GM19239 (cell line): ENCODE measurements at regions not wholly inside any gene's neighbourhood (a gene's known extent, or its start where the extent isn't known, plus 50 kb on each side); places are given as distances from the start of the nearest gene placed in this dataset.
"Not testable (repeated sequence)": the region's sequence is repeated elsewhere in the genome, so short reads cannot be mapped to it uniquely, and the experiment has no call there.

Experiments
- DNase-seq: peaks from one replicate; pipeline ENCODE4 v3.0.0; 2011; ENCODE audit warnings: low spot score; ENCODE audit not compliant: insufficient read length
- FAIRE-seq: peaks from 2 replicates; lab custom pipeline; 2011; peaks lifted over from hg19 to GRCh38; lab: Jason Lieb, UNC

DNA sequence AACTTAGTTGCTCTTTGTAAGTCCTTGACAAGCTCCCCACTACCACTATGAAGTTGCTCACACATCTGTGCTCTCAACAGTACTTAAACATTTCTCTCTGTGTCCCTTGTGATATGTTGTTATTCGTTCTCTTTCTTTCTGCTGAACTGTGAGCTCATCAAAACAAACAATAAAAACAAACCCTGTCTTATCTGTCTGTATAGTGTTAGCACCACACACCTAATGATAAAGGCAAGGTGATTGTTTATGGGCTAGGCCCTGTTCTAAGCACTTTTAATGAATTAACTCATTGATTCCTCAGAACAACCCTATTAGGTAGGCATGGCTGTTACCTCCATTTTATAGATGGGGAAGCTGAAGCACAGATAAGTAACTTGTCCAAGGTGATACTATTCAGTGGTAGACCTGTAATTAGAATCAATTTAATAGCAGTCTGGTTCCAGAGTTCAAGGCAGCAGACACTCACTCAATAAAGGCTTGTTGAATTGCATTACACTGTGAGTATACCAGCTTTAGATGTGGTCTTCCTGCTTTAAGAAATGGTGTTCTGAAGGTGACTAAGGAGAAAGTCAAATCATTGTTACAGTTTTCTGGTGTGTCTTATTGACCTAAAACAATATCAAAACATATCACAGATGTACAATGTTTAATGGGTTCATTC is 153.6 kb upstream of the ELL2 start:
- FAIRE-seq (no peak), DNase-seq (no peak)

DNA sequence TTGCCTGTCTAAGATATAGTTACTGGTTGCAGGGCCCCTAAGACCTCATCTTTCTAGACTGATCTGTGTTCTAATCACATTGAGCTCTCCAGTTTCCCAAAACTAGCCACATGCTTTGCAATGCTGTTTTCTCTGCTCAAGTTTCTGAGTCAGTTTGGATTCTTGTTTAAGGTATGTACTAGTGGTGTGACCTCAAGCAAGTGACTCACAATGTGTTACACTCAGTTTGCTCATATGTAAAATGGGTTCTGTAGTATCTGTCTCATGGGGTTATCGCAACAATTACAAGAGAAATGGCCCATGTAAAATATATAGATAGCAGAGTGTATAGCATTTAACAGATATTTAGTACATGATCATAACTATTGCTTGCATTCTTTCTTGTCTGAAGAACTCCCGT is 153.1 kb upstream of the ELL2 start:
- DNase-seq, result no peak
- FAIRE-seq, result no peak

DNA sequence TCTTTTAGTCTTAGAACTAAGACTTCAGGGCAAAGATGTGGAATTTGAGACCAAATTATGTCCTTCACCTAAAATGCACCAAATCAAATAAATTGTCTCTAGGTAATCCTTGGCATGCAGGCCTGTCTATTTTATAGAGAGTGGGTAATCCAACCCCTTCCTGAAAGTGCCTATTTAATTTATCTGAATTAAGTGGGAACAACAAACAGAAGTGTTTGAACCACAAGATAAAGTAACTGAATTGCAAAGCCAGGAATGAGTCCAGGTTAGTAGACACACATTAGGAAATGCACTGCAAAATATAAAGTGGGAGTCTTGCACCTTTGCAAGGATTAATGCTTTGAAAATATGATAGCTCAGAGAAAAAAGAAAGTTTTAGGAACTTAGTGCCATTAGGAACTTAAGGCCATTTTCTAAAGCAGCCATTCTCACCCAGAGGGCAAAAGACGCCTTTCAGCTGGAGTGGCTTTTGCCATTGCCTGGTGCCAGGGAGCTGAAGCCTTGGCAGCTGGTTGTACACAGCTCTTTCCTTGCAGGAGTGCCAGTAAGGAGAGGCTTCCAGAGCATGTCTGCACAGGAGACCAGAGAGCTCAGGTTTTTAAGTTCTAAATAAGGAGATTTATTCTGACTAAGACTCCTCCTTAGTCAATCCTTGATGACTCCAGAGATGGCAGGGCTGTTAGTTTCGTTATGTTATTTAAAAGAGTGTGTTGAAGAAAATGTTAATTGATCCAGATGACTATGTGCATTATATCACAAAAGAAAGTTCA is 151.7 kb upstream of the ELL2 start:
- FAIRE-seq (no peak), DNase-seq (no peak)

DNA sequence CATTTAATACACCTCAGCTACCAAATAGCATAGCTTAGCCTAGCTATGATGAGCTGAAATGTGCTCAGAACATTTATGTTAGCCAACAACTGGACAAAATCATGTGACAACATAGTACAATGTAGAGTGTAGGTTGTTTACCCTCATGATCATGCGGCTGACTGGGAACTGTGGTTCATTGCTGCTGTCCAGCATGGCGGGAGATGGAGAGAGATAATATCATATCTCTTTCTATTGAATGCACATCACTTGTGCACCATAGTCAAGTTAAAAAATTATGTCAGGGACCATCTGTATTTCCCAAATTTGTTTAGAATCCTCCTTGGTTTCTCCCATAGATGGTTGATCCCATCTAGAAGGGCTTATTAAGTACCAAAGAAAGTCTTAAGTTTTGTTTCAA is 151.1 kb upstream of the ELL2 start:
- FAIRE-seq, result no peak
- no peak for DNase-seq

DNA sequence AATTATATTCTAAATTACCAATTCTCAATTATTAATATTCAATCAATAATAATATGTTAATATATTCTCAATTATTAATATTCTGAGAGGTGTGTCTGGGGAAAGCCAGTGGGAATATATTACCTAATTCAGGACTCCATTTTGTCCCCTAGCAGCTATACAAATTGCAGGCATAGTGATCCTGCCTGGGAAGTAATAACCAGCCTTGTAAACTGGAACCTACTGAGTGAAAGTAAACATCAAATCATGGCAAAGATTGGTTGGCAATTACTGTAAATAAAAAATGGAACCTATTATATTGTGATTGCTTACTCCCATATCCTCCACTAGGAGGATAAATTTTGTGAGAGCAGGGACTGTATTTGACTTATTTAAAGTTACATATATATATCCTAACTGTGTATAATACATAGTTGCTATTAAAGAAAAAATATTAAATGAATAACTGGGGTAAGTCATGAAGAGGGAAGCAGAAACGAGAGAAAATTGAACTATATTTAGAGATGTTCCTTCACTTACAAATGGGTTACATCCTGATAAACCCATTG is 150.5 kb upstream of the ELL2 start:
- FAIRE-seq, result no peak
- no peak for DNase-seq

DNA sequence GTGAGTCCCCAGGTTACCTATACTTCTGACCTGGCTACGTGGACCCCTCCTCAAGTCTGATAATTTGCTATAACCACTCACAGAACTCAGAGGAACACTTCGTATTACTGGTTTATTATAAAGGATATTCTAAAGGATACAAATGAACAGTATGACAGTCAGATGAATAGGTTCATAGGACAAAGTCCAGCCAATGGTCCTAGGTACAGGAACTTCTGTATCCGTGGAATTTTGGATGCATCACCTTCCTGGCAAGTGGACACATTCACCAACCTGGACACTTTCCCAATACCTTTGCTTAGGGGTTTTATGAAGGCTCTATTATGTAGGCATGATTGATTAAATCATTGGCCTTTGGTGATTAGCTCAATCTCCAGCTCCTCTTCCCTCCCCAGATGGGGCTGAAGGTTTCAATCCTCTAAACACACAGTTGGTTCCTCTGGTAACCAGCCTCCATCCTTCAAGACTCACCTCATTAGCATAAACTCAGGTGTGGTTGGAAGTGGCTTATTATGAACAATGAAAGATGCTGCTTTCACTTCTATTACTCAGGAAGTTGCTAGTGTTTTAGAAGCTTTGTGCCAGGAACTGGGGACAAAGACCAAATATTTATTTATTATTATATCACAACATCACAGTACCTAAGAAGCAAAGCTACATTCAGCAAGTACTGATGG is 149.6 kb upstream of the ELL2 start:
- DNase-seq, result no peak
- no peak for FAIRE-seq

DNA sequence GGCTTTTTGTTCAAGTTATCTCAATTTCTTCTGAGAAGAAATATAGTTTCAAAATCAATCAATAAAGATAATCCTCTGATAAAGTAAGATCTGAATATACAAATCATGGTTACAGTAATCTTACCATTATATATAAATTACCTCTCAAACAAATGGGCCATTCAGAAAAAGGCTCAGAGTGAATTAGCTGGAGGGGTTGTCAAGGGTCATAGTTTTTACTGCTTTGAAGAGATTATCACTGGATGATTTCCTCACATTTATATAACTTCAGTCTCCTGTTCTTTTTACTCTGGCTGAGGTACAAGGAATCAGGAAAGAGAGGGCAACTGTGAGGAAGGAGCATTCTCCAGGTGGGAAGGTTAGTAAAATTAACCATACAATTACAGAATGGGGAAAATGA is 148.6 kb upstream of the ELL2 start:
- no peak for FAIRE-seq

DNA sequence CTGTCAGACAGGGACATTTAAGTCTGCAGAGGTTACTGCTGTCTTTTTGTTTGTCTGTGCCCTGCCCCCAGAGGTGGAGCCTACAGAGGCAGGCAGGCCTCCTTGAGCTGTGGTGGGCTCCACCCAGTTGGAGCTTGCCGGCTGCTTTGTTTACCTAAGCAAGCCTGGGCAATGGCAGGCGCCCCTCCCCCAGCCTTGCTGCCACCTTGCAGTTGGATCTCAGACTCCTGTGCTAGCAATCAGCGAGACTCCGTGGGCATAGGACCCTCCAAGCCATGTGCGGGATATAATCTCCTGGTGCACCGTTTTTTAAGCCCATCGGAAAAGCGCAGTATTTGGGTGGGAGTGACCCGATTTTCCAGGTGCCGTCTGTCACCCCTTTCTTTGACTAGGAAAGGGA is 147.0 kb upstream of the ELL2 start:
- not testable (repeated sequence) for DNase-seq, FAIRE-seq

More for the DNA sequence above, 148.6 kb upstream of the ELL2 start:
- DNase-seq, result no peak

DNA sequence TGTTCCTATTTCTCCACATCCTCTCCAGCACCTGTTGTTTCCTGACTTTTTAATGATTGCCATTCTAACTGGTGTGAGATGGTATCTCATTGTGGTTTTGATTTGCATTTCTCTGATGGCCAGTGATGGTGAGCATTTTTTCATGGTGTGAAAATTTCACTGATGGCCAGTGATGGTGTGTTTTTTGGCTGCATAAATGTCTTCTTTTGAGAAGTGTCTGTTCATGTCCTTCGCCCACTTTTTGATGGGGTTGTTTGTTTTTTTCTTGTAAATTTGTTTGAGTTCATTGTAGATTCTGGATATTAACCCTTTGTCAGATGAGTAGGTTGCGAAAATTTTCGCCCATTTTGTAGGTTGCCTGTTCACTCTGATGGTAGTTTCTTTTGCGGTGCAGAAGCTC is 142.2 kb upstream of the ELL2 start:
- not testable (repeated sequence) for FAIRE-seq, DNase-seq

DNA sequence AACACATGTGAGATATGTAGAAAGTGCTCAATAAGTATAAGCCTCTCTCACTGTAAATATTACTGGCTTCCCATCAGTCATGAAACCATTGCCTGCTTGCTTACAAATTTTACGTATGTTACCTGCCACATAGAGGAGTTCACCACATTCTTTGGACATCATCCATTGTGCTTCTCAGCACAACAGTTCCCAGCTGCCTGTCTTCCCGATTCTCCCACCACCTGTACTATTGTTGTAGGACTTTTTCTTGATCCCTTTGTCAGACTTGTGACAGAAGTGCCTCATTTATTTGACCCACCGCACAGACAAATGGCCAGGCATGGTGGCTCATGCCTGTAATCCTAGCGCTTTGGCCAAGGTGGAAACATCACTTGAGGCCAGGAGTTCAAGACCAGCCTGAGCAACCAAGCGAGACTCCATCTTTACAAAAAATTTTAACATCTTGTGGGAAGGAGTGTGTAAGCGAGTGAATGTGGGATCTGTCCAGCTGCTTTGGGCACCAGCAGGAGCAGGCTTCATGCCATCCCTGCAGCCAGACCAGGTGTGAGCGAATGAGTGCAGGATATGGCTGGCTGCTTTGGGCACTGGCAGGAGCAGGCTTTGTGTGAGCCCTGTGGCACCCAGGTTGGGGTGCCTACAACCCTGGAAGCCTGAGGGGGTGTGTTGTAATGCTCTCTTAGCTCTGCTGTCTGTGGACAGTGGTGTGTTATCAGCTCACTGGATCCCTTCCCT is 139.9 kb upstream of the ELL2 start:
- no peak for FAIRE-seq
- no peak for DNase-seq

DNA sequence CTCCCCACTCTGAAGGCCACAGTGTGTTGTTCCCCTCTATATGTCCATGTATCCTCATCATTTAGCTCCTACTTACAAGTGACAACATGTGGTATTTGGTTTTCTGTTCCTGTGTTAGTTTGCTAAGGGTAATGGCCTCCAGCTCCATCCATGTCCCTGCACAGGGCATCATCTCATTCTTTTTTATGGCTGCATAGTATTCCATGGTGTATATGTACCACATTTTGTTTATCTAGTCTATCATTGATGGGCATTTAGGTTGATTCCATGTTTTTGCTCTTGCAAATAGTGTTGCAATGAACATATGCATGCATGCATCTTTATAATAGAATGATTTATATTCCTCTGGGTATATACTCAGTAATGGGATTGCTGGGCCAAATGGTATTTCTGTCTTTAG is 135.8 kb upstream of the ELL2 start:
- not testable (repeated sequence) for FAIRE-seq, DNase-seq

DNA sequence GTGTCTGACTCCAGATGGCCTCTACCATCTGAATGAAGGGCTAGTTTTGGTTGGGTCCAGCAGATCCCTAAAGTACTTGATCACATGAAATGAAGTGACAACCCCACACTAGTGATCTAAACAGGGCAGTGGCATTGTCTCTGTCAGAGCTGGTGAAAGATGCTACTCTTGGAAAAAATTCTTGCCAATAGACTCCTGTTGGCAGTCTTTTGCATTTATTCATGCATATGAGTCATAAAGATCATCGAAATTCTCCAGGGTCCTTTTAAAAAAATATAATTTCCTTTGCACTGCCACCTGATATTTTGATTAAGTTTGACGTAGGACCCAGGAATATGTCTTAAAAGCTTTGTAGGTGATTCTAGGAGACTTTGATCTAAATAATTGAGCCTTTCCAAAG is 135.1 kb upstream of the ELL2 start:
- FAIRE-seq (no peak), DNase-seq (no peak)

DNA sequence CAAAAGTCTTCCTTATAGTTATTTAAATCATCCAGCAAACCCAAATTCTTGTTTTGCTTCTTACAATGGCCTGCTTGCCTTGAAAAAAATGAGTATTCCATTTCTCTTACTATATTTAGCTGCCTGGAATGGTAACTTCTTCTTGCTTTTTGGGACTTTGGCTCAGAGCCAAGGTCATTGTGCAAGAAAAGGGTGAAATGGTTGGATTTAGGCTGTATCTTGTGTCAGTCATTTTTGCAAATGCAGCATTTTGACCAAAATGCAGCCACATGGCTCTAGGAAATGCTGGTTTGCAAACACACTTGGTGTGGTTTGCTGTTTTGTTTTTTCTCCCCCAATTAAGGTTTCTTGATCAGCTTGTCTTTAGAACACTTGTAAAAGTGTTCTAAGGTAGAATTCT is 133.3 kb upstream of the ELL2 start:
- DNase-seq (no peak), FAIRE-seq (no peak)

DNA sequence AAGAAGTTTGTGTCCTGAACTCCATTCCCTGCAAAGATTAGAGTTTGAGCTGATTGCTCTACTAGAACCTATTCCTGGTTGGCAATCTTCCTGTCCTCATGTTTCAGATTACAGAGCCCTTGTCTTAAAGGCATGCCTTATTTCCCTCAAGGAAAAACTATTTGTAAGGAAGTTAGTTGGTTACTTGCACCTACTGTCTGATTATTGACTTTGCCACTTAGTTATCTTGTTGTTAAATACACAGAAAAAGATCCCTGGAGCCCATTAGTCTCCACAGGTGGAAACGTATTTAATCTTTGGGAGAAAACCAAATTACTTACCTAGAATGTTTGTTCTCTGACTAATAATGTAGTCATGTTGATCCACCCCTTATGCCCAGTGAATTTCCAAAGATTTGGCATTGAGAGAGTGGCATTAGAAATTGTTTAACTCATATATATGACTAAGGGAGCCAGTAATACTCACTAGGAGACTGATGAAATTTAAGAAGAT is 132.3 kb upstream of the ELL2 start:
- FAIRE-seq (no peak), DNase-seq (no peak)

DNA sequence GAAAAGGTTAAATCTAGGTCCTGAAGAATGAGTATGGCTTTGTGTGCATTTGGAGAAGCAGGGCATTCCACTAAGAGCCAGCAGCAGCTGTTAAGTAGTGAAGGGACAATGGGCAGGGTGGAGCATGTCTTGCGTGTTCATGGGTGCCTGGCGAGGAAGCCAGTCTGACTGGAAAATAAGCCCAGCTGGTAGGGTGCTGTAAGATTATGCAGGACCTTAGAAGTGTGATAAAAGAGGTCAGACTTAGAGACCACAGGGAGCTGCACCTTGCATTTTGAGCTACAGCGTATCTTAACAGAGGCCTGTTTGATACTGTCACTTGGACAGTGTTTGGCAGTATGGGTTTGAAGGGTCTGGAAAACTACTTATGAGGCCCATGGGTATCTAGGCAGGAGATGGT is 131.7 kb upstream of the ELL2 start:
- DNase-seq (no peak), FAIRE-seq (no peak)

DNA sequence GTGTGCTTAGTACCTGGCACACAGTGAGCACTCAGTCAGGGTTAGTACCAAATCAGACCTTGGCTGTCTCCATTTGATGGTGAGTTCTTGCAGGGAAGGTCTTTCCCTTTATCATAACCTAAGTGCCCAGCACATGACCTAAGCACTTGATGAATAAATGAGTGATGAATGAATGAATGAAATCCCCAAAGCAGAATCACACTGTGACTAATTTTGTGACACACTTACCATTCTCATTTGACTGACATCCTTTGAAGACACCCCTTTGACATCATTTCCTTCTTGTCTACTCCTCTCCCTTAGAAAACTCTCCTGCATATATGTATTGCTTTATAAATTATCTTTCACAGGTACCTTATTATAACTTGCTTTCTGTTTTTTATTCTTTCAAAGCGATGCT is 130.2 kb upstream of the ELL2 start:
- no peak for DNase-seq
- no peak for FAIRE-seq

DNA sequence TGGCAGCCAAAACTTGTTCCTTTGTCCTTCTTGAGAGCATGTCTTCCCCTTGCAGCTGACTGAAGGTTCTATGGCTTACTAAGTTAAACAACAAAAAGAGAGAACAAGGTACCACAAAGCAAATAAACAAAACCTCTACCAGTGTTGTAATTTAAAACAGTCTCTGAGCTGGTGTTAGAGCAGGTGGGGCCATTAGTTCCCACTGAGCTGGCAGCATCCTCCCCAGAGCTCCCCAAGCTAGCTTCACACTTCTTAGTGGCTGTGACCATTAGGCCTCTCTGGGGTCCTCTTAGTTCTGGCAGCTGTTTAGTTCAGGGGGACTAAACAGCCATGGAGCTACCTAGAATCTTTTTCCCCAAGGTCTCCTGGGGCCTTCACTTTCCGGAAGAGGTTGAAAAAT is 128.6 kb upstream of the ELL2 start:
- no peak for FAIRE-seq
- DNase-seq, result no peak

DNA sequence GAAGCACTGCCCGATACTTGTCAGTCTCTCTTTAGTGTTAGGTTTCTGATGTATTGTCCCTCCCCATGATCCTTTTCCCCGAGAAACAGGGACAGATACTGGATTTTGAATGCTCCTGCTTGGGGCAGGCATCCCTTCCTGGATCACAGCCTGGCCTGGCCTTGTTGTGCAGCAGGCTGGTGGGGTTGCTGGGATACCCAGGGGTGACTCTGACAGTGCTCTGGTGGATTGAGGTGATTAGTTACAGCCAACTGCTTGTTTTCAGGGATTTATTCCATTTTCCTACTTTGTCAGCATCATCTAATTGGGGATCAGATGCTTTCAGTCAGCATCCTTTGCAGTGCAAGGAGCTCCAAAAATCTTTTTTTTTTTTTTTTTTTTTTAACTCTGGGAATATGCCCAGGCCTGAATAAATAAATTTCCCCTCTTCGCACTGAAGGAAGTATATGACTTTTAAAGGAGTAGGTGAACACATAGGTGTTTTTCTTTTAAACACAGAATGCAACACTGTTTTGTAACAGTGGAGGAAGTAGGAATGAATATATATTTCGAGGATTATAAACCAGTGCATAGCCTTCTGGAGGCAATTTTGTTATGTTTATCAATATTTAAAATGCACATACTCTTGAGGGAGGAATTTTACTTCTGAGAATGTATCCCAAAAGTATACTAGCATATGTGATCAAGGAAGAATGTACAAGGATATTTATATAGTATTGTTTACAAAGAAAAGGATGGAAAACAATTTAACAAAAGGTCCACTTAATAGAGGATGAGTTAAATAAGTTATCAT is 127.3 kb upstream of the ELL2 start:
- FAIRE-seq, result no peak
- DNase-seq, result no peak

DNA sequence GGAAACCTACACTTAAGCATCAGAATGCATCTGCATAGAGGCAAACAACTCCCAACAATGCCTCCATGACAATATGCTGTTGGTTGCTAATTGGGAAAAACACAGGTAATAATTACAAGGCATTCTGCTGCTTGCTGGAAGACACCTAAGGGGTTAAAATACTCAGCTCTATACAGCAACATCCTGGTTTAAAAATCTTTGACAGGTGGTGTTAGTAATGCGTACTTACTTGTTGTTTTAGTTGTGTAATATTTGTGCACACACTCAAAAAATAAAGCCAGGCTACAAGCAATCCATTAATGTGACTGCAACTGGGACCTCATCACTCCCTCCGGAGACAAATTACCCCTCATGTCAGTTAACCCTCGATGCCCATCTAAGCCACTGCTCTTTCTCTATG is 126.3 kb upstream of the ELL2 start:
- FAIRE-seq, result no peak

More for the DNA sequence above, 126.3 kb upstream of the ELL2 start:
- no peak for DNase-seq
